ENCODE measurements at regions not wholly inside any gene's neighbourhood (a gene's known extent, or its start where the extent isn't known, plus 50 kb on each side); places are given as distances from the start of the nearest gene placed in this dataset.

DNA sequence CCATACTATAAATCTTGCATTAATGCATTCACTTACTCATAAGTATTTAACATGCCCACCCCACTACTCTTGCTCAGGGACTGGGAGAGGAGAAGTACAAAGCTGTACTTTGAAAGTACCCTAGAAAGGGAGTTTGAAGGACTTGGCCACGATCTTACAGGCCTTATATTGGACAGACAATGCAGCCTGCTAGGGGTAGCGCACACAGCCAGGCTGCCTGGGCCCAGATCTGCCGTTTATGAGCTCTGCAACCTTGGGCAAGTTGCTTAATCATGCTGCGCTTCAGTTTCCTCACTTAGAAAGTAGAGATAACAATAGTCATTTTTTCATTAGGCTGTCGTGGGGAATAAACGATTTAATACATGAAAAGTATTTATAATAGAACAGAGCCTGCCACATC is 110.1 kb downstream of the CDC7 start:
- BruUV-seq (replicated peaks): no TSS peak
- H3K9me3 ChIP-seq (ENCODE audit: low read depth, low read length, poor library complexity, severe bottlenecking): no peaks in the 10 kb centered on the region
- no peak for DNase-seq (ENCODE audit: low spot score)
- H3K36me3 ChIP-seq (ENCODE audit: insufficient read depth, low read length, poor library complexity, severe bottlenecking): no peaks in the 10 kb centered on the region
- no peak overlapping the region for H3K4me3 ChIP-seq (ENCODE audit: low read depth, low read length, poor library complexity, severe bottlenecking)
- CTCF ChIA-PET: no interaction called here
- intact Hi-C loops (cut with micrococcal nuclease; ENCODE audit: unreplicated experiment): no loop called here
- TF ChIP-seq, protein P1, sequence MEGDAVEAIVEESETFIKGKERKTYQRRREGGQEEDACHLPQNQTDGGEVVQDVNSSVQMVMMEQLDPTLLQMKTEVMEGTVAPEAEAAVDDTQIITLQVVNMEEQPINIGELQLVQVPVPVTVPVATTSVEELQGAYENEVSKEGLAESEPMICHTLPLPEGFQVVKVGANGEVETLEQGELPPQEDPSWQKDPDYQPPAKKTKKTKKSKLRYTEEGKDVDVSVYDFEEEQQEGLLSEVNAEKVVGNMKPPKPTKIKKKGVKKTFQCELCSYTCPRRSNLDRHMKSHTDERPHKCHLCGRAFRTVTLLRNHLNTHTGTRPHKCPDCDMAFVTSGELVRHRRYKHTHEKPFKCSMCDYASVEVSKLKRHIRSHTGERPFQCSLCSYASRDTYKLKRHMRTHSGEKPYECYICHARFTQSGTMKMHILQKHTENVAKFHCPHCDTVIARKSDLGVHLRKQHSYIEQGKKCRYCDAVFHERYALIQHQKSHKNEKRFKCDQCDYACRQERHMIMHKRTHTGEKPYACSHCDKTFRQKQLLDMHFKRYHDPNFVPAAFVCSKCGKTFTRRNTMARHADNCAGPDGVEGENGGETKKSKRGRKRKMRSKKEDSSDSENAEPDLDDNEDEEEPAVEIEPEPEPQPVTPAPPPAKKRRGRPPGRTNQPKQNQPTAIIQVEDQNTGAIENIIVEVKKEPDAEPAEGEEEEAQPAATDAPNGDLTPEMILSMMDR (conservative IDR thresholded peaks at IDR 0.05; ENCODE audit: low read depth, low read length): no peak
- no peak for TF ChIP-seq EZH2 (IDR thresholded peaks at IDR 0.05; ENCODE audit: borderline replicate concordance, low read depth, low read length, poor library complexity, severe bottlenecking)
- POLR2A ChIA-PET (ENCODE audit: low non-redundant PET): no interaction called here
- no peaks in the 10 kb centered on the region for H3K4me1 ChIP-seq (ENCODE audit: insufficient read depth, low read length, poor library complexity, severe bottlenecking)
- H3K27me3 ChIP-seq (replicated peaks; ENCODE audit: insufficient read depth, low read depth, low read length, poor library complexity): no peaks in the 10 kb centered on the region
- H3K27ac ChIP-seq (ENCODE audit: low read depth, low read length, poor library complexity, severe bottlenecking): no peak overlapping the region

DNA sequence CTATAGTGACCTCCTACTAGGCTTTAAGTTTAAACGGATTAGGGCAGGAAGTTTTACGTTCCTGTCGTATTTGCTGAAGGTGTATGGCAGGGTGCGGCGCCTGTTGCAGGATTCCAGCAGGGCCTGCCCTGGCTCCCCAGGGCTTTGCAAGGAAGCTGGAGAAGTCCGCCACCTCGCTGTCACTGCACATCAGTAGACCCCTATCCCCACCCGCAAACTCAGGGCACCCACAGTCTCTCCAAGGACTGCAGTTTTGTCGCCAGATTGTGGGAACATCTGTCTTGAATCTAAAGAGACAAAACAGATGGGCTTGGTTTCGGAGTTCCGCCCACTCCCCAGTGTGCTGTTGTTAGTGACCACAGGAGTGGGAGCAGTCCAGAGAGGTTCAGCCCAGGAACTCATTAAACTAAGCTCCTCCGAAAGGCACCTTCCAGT is 110.8 kb downstream of the CDC7 start:
- H3K9me3 ChIP-seq (ENCODE audit: low read depth, low read length, poor library complexity, severe bottlenecking): no peaks in the 10 kb centered on the region
- no peak for TF ChIP-seq EZH2 (IDR thresholded peaks at IDR 0.05; ENCODE audit: borderline replicate concordance, low read depth, low read length, poor library complexity, severe bottlenecking)
- TF ChIP-seq, protein P1 (conservative IDR thresholded peaks at IDR 0.05; ENCODE audit: low read depth, low read length): no peak
- no peaks in the 10 kb centered on the region for H3K27me3 ChIP-seq (replicated peaks; ENCODE audit: insufficient read depth, low read depth, low read length, poor library complexity)
- no peaks in the 10 kb centered on the region for H3K36me3 ChIP-seq (ENCODE audit: insufficient read depth, low read length, poor library complexity, severe bottlenecking)
- ChIA-PET POLR2A (ENCODE audit: low non-redundant PET) (no interaction called here), CTCF (no interaction called here)
- H3K27ac ChIP-seq (ENCODE audit: low read depth, low read length, poor library complexity, severe bottlenecking): no peak overlapping the region
- no peaks in the 10 kb centered on the region for H3K4me1 ChIP-seq (ENCODE audit: insufficient read depth, low read length, poor library complexity, severe bottlenecking)
- no peak for DNase-seq (ENCODE audit: low spot score)
- intact Hi-C loops (cut with micrococcal nuclease; ENCODE audit: unreplicated experiment): no loop called here
- H3K4me3 ChIP-seq (ENCODE audit: low read depth, low read length, poor library complexity, severe bottlenecking): no peak overlapping the region
- BruUV-seq (replicated peaks): no TSS peak

DNA sequence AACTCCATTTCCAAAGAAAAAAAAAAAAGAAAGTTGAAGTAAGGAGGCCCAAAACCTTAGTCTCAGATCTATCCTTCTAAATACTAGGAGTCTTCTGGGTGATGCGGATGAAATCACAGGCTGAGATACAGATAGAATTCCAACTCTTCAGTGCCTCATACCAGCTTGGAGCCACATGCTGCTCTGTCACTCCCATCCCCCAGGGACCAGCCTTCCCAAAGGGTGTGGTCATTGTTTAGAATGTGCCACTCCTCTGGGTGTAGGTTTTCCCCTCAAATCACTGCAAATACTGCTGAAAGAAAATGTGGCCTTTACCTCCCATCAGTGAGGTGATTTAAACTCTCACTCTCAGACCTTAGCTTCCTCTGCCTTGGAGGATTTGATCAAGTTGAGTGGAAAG is 112.9 kb downstream of the CDC7 start:
- DNase-seq (ENCODE audit: low spot score): no peak
- ChIA-PET CTCF (no interaction called here), POLR2A (ENCODE audit: low non-redundant PET) (no interaction called here)
- H3K4me1 ChIP-seq (ENCODE audit: insufficient read depth, low read length, poor library complexity, severe bottlenecking): no peaks in the 10 kb centered on the region
- no peak overlapping the region for H3K27ac ChIP-seq (ENCODE audit: low read depth, low read length, poor library complexity, severe bottlenecking)
- H3K27me3 ChIP-seq (replicated peaks; ENCODE audit: insufficient read depth, low read depth, low read length, poor library complexity): no peaks in the 10 kb centered on the region
- no peak overlapping the region for H3K4me3 ChIP-seq (ENCODE audit: low read depth, low read length, poor library complexity, severe bottlenecking)
- H3K9me3 ChIP-seq (ENCODE audit: low read depth, low read length, poor library complexity, severe bottlenecking): no peaks in the 10 kb centered on the region
- no peak for TF ChIP-seq EZH2 (IDR thresholded peaks at IDR 0.05; ENCODE audit: borderline replicate concordance, low read depth, low read length, poor library complexity, severe bottlenecking)
- TF ChIP-seq, protein P1 (conservative IDR thresholded peaks at IDR 0.05; ENCODE audit: low read depth, low read length): no peak
- no peaks in the 10 kb centered on the region for H3K36me3 ChIP-seq (ENCODE audit: insufficient read depth, low read length, poor library complexity, severe bottlenecking)
- no TSS peak for BruUV-seq (replicated peaks)
- intact Hi-C loops (cut with micrococcal nuclease; ENCODE audit: unreplicated experiment): no loop called here

Measured in A673 (cell line).